ENCODE measurements at regions not wholly inside any gene's neighbourhood (a gene's known extent, or its start where the extent isn't known, plus 50 kb on each side); places are given as distances from the start of the nearest gene placed in this dataset.
A peak's percentile ranks its signal among the peaks of the same experiment; 100 is the strongest.

DNA sequence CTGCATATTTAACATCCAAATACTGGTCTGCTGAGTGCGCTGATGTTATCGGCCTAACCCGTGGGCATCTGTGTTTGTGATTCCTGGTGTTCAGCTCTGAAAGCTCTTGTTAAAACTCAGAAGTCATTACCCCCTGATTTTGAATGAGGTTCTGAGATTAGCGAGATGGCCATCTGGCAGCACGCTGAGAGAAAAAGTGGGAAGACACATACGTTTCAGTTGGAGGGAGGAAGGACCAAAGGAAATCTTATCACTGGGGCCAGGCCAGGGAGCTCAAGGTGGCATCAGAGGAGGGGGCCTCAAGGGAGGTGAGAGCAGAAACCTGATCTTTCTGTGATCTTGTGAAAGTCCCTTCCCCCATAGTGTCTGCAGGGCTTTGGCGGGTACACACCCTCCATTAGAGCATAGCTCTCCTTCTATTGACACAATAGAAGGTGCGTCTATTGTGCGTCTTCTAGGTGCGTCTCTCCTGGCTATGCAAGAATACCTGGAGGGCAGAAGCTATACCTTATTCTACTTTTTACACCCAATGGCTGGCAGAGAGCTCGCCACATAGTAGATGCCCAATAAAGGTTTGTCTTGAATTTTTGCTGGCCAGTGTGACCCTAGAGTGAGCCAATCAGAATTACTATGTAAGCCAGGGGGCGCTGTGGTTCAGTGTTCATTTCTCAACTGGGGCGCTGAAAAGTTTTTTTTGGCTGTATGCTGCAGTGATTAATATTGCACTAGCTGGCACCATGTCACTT is 182.4 kb downstream of the SHQ1 start:
- TF ChIP-seq, protein P1, sequence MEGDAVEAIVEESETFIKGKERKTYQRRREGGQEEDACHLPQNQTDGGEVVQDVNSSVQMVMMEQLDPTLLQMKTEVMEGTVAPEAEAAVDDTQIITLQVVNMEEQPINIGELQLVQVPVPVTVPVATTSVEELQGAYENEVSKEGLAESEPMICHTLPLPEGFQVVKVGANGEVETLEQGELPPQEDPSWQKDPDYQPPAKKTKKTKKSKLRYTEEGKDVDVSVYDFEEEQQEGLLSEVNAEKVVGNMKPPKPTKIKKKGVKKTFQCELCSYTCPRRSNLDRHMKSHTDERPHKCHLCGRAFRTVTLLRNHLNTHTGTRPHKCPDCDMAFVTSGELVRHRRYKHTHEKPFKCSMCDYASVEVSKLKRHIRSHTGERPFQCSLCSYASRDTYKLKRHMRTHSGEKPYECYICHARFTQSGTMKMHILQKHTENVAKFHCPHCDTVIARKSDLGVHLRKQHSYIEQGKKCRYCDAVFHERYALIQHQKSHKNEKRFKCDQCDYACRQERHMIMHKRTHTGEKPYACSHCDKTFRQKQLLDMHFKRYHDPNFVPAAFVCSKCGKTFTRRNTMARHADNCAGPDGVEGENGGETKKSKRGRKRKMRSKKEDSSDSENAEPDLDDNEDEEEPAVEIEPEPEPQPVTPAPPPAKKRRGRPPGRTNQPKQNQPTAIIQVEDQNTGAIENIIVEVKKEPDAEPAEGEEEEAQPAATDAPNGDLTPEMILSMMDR (conservative IDR thresholded peaks at IDR 0.05; ENCODE audit: low read depth, low read length): peak; percentile 68
- H3K4me2 ChIP-seq: no peak overlapping the region
- no peaks in the 10 kb centered on the region for H3K27me3 ChIP-seq (ENCODE audit: insufficient read depth, low read depth)
- no peak overlapping the region for H3K9ac ChIP-seq
- no peaks in the 10 kb centered on the region for H3K36me3 ChIP-seq (ENCODE audit: insufficient read depth)
- no peaks in the 10 kb centered on the region for H3K79me2 ChIP-seq (ENCODE audit: insufficient read depth, low read depth)
- no peak overlapping the region for H2AFZ ChIP-seq (ENCODE audit: low read depth)
- H3K4me3 ChIP-seq (IDR thresholded peaks at IDR 0.05; ENCODE audit: insufficient read depth, low read depth, low read length): no peak overlapping the region
- H3K27ac ChIP-seq: no peak overlapping the region
- H3K4me1 ChIP-seq (ENCODE audit: low read depth, poor library complexity, severe bottlenecking): no peaks in the 10 kb centered on the region
- H4K20me1 ChIP-seq (ENCODE audit: insufficient read depth): no peaks in the 10 kb centered on the region

DNA sequence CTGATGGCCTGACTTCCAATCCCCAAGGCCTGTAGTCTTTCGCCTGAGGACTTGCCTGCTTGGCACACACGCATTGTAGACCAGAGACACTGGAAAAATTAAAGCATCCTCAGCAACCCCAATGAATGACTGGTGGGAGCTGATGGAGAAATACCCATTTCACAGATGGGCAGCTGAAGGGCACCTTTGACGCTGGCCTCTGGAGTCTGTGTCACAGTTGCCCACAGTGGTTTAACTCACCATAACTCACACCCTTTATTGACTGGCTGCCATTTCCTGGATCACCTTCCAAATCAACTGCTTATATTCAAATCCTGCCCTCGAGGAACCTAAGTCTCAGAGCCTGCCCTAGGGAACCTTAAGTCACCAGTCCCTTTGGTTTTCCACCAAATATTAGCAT is 183.1 kb downstream of the SHQ1 start:
- Histone ChIP-seq H3K27ac (no peak overlapping the region), H3K9ac (no peak overlapping the region), H2AFZ (ENCODE audit: low read depth) (no peak overlapping the region), H3K4me1 (ENCODE audit: low read depth, poor library complexity, severe bottlenecking) (no peaks in the 10 kb centered on the region), H3K79me2 (ENCODE audit: insufficient read depth, low read depth) (no peaks in the 10 kb centered on the region), H3K27me3 (ENCODE audit: insufficient read depth, low read depth) (no peaks in the 10 kb centered on the region), H3K4me2 (no peak overlapping the region), H4K20me1 (ENCODE audit: insufficient read depth) (no peaks in the 10 kb centered on the region), H3K36me3 (ENCODE audit: insufficient read depth) (no peaks in the 10 kb centered on the region), H3K4me3 (IDR thresholded peaks at IDR 0.05; ENCODE audit: insufficient read depth, low read depth, low read length) (no peak overlapping the region)
- TF ChIP-seq, protein P1 (conservative IDR thresholded peaks at IDR 0.05; ENCODE audit: low read depth, low read length): no peak

DNA sequence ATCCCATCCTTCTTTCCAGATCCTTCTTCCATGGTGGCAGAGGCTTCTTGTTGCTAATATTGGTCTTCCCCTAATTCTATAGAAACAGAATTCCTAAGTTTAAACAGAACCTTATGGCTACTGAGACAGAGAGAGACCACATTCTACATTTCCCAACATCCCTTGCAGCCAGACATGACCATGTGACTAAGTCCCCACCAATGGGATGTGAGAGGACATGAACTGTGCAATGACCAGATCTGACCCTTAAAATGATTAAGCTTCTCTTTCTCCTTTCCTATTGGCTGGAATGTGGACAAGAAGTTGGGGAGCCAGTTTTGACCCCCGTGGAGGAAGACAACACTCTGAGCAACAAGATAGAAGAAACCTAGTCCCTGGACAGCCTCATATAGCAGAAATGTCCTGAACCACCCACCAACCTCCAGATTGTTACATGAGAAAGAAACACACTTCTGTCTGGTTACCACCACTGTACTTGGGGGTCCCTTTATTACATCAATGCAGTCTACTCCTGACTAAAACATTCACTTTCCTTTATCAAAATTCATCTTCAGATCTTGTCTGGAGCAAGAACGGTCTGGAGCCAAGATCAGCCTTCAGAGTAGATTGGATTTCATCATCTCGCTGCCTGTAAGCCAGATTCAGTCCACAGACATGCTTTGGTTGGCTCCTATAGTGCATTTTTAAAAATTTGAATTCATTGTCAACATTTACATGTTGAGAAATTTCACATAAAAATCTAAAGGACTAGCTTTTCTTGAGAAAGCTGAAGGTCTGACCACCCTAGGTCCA is 183.9 kb downstream of the SHQ1 start:
- H3K27me3 ChIP-seq (ENCODE audit: insufficient read depth, low read depth): no peaks in the 10 kb centered on the region
- H4K20me1 ChIP-seq (ENCODE audit: insufficient read depth): no peaks in the 10 kb centered on the region
- H3K4me2 ChIP-seq: no peak overlapping the region
- TF ChIP-seq, protein P1 (conservative IDR thresholded peaks at IDR 0.05; ENCODE audit: low read depth, low read length): no peak
- peaks cover 5% of the 10 kb centered on the region for H3K4me1 ChIP-seq (ENCODE audit: low read depth, poor library complexity, severe bottlenecking)
- no peak overlapping the region for H3K9ac ChIP-seq
- H2AFZ ChIP-seq (ENCODE audit: low read depth): no peak overlapping the region
- no peak overlapping the region for H3K27ac ChIP-seq
- no peaks in the 10 kb centered on the region for H3K36me3 ChIP-seq (ENCODE audit: insufficient read depth)
- H3K79me2 ChIP-seq (ENCODE audit: insufficient read depth, low read depth): no peaks in the 10 kb centered on the region
- no peak overlapping the region for H3K4me3 ChIP-seq (IDR thresholded peaks at IDR 0.05; ENCODE audit: insufficient read depth, low read depth, low read length)

DNA sequence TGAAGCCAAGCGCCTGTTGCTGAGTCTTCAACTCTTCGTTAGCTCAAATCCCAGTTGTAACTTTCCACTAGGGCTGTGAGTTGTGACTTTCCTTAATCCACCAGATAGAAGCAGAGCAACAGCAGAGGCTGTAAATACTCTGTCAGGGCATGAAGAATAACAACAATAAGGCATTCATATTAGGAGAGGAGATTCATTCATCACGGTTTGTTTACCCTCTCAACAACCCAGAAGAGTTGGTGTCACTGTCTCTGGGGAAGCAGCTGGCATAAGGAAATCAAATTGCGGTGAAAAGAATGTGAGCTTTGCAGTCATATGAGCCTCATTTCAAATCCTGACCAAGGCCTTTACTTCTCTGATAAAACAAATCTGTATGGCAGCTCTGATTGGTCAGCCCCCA is 184.8 kb downstream of the SHQ1 start:
- no peaks in the 10 kb centered on the region for H3K79me2 ChIP-seq (ENCODE audit: insufficient read depth, low read depth)
- H3K27me3 ChIP-seq (ENCODE audit: insufficient read depth, low read depth): no peaks in the 10 kb centered on the region
- H3K36me3 ChIP-seq (ENCODE audit: insufficient read depth): no peaks in the 10 kb centered on the region
- peaks cover 13% of the 10 kb centered on the region for H3K4me1 ChIP-seq (ENCODE audit: low read depth, poor library complexity, severe bottlenecking)
- no peak overlapping the region for H2AFZ ChIP-seq (ENCODE audit: low read depth)
- no peak overlapping the region for H3K4me3 ChIP-seq (IDR thresholded peaks at IDR 0.05; ENCODE audit: insufficient read depth, low read depth, low read length)
- no peak overlapping the region for H3K4me2 ChIP-seq
- no peak overlapping the region for H3K27ac ChIP-seq
- no peak overlapping the region for H3K9ac ChIP-seq
- TF ChIP-seq, protein P1 (conservative IDR thresholded peaks at IDR 0.05; ENCODE audit: low read depth, low read length): no peak
- no peaks in the 10 kb centered on the region for H4K20me1 ChIP-seq (ENCODE audit: insufficient read depth)
